GM12865 (cell line): ENCODE measurements at regions not wholly inside any gene's neighbourhood (a gene's known extent, or its start where the extent isn't known, plus 50 kb on each side); places are given as distances from the start of the nearest gene placed in this dataset.
A peak's percentile ranks its signal among the peaks of the same experiment; 100 is the strongest.
"Not testable (repeated sequence)": the region's sequence is repeated elsewhere in the genome, so short reads cannot be mapped to it uniquely, and the experiment has no call there.

Source experiments
- DNase-seq: peaks from one replicate; pipeline ENCODE4 v3.0.0; 2010; ENCODE audit warnings: low read depth
- H3K4me3 ChIP-seq: 2 replicates; pipeline ENCODE4 v1.5.1; 2011; ENCODE audit warnings: mild to moderate bottlenecking, low read depth, low read length, control low read depth
- TF ChIP-seq, protein P1 (sequence below): IDR thresholded peaks from 2 replicates; pipeline ENCODE4 v1.5.1; 2011; ENCODE audit warnings: low read length, control low read depth, low read depth, inconsistent platforms; ENCODE audit not compliant: insufficient read depth; ENCODE audit errors: missing control alignments

DNA sequence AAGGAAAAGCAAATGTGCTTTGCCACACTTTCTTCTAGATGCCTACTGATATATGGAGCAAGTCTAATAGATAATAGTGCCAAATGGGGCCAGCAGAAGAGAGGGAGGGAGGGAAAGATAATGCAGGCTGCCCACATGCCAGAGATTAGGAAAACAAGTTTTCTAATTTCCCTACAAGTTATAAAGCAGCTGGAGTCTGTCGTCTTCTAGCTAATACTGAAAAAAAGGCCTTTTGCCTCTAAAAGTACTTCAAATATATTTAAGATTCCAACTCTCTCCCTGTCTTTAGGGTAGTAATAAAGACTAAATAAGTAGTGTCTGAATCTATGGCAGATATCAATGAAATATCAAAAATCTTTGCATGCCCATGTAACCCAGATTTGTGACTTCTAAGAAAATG, 632.0 kb upstream of the MIR17HG start:
- H3K4me3 ChIP-seq = no peak overlapping the region
- no peak for DNase-seq
- TF ChIP-seq, protein P1, sequence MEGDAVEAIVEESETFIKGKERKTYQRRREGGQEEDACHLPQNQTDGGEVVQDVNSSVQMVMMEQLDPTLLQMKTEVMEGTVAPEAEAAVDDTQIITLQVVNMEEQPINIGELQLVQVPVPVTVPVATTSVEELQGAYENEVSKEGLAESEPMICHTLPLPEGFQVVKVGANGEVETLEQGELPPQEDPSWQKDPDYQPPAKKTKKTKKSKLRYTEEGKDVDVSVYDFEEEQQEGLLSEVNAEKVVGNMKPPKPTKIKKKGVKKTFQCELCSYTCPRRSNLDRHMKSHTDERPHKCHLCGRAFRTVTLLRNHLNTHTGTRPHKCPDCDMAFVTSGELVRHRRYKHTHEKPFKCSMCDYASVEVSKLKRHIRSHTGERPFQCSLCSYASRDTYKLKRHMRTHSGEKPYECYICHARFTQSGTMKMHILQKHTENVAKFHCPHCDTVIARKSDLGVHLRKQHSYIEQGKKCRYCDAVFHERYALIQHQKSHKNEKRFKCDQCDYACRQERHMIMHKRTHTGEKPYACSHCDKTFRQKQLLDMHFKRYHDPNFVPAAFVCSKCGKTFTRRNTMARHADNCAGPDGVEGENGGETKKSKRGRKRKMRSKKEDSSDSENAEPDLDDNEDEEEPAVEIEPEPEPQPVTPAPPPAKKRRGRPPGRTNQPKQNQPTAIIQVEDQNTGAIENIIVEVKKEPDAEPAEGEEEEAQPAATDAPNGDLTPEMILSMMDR = no peak

DNA sequence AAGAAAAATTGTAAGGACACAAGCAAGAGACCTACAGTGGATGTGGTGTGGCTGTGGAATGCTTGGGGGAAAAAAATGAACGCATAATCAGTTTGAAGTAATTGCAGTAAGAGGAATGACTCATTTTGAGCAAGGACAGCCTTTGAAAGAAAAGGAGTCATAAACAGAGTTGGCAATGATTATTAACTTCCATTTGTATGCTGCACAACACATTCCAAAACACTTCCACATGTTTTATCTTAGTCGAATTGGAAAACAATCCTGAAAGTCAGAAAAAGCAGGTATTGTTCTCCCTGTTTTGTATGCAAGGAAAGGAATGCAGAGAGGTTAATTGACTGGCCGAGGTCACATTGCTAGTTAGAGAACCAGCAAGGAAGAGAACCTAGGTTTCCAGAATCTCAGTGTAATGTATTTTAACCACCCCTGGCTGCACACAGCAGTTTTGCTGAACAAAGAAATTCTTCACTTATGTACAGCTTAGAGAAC, 630.0 kb upstream of the MIR17HG start:
- no peak for DNase-seq
- TF ChIP-seq, protein P1 = no peak
- no peak overlapping the region for H3K4me3 ChIP-seq

DNA sequence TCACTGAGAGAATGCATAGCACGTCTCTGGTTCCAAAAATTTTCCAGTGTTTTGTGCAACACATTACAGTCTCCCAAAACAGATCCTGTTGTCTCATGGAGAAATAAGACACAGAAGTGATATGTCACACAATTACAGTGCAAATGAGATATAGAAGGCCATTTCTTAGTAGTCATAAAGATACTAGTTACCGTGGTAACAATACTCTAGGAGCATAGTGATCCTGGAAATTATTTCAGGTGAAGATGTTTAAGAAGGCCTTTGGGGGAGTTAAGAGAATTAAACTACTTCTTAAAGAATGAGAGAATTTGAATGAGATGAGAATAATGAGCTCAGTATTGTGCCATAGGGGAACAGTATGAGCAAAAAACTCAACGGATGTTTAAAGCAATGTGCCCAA, 628.0 kb upstream of the MIR17HG start:
- DNase-seq = no peak
- H3K4me3 ChIP-seq = no peak overlapping the region
- TF ChIP-seq, protein P1 = no peak

DNA sequence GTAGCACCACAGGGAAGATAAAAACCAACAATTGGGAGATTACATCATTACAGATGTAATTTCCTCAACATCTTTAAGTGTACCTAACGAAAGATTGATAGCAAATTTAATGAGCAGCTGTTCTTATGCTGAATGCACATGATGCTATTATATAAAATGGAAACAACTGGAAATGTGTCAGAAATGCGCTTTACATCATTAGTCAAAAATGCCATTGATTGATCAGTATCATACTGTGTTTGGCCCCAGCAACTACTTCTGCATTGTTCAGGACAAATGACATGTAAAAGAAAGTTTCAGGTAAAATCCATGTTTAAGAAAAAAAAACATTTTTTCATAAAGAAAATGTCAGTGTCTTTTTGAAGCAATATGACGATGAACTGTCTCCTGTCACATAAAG, 625.5 kb upstream of the MIR17HG start:
- H3K4me3 ChIP-seq = no peak overlapping the region
- TF ChIP-seq, protein P1 = no peak
- DNase-seq = no peak

DNA sequence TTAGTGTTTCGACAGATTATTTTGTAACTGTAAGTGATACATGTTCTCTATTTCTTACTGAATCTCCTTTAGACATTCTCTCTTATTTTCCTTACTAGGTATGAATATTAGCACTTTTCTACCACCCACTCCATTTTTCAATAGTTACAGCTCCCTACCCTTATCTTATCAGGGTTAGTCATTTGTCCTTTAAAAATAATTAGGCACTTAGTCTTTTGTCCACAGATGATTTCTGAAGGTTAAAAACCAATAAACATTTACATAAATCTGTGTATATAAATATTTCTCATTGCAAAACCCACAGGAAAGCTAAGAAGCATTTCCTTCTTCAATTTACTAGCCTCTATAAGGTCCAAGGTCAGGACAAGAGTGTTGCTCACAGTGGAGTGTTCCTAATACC, 624.1 kb upstream of the MIR17HG start:
- no peak for DNase-seq
- TF ChIP-seq, protein P1 = no peak
- H3K4me3 ChIP-seq = no peak overlapping the region

DNA sequence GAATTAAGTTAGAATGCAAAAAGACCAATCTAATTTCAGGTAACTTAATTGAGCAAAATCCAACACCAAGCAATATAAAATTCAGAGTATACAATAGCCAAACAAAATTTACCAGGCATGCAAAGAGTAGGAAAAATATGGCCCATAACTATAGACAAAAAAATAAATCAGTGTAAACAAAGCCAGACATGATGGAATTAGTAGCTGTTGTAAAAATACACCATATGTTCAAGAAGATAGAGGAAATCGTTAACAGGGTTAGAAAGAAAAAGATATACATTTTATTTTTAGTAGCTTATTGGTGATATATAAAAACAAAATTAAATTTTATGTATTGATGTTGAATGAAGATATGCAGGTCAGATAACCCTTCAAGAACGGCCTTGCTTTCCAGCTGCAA, 621.1 kb upstream of the MIR17HG start:
- no peak overlapping the region for H3K4me3 ChIP-seq
- DNase-seq = no peak
- TF ChIP-seq, protein P1 = no peak

DNA sequence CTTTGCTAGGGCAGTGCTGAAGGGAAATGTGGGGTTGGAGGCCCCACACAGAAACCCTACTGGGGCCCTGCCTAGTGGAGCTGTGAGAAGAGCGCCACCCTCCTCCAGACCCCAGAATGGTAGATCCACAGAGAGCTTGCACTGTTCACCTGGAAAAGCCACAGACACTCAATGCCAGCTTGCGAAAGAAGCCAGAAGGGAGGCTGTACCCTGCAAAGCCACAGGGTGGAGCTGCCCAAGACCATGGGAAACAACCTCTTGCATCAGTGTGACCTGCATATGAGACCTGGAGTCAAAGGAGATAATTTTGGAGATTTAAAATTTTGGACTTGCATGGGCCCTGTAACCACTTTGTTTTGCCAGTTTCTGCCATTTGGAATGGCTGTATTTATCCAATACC, 615.4 kb upstream of the MIR17HG start:
- no peak overlapping the region for H3K4me3 ChIP-seq
- DNase-seq = peak; percentile 0
- TF ChIP-seq, protein P1 = no peak

DNA sequence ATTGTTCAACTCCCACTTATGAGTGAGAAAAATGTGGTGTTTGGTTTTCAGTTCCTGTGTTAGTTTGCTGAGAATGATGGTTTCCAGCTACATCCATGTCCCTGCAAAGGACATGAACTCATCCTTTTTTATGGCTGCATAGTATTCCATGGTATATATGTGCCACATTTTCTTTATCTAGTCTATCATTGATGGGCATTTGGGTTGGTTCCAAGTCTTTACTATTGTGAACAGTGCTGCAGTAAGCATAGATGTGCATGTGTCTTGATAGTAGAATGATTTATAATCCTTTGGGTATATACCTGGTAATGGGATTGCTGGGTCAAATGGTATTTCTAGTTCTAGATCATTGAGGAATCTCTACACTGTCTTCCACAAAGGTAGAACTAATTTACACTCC, 613.0 kb upstream of the MIR17HG start:
- not testable (repeated sequence) for DNase-seq, H3K4me3 ChIP-seq
